ENCODE measurements at regions not wholly inside any gene's neighbourhood (a gene's known extent, or its start where the extent isn't known, plus 50 kb on each side); places are given as distances from the start of the nearest gene placed in this dataset.

- Histone ChIP-seq H3K27ac (ENCODE audit: low read depth in 1 of 2, low read length in 2 of 2) (no peak overlapping the region), H3K4me1 (ENCODE audit: control insufficient read depth in 4 of 4, insufficient read depth in 4 of 4, low read length in 3 of 4) (no peaks in the 10 kb centered on the region), H3K36me3 (ENCODE audit: control insufficient read depth in 4 of 4, insufficient read depth in 3 of 4, low read depth in 1 of 4, low read length in 3 of 4) (no peaks in the 10 kb centered on the region), H3K27me3 (ENCODE audit: control insufficient read depth in 4 of 4, insufficient read depth in 4 of 4, low read length in 3 of 4) (no peaks in the 10 kb centered on the region), H3K9me3 (ENCODE audit: control insufficient read depth in 4 of 4, low read length in 3 of 4) (no peaks in the 10 kb centered on the region), H3K4me3 (ENCODE audit: low read depth in 1 of 3, low read length in 3 of 3) (no peak overlapping the region), H3K9ac (ENCODE audit: low read depth in 1 of 2, low read length in 2 of 2) (no peak overlapping the region)
- no peak for TF ChIP-seq RAD21 (IDR thresholded peaks at IDR 0.05)
- no peak for TF ChIP-seq NR2F2 (IDR thresholded peaks at IDR 0.05)
- TF ChIP-seq HNF4A (conservative IDR thresholded peaks at IDR 0.05): no peak
- no peak for TF ChIP-seq EGR1 (IDR thresholded peaks at IDR 0.05; ENCODE audit: low read depth in 2 of 2)
- no peak for TF ChIP-seq HNF4G (IDR thresholded peaks at IDR 0.05)
- no peak for TF ChIP-seq JUND (IDR thresholded peaks at IDR 0.05)
- TF ChIP-seq REST (IDR thresholded peaks at IDR 0.05): no peak
- TF ChIP-seq FOXA2 (IDR thresholded peaks at IDR 0.05): no peak
- DNase-seq (ENCODE audit: low spot score): no peak
Observed at GRCh38 chr5:165328846-165329245, 1823.4 kb downstream of the MAT2B start.

GRCh38 chr5:165333623-165334022 is 1828.2 kb downstream of the MAT2B start:
- DNase-seq (ENCODE audit: low spot score): no peak
- Histone ChIP-seq H3K9me3 (ENCODE audit: control insufficient read depth in 4 of 4, low read length in 3 of 4) (no peaks in the 10 kb centered on the region), H3K4me1 (ENCODE audit: control insufficient read depth in 4 of 4, insufficient read depth in 4 of 4, low read length in 3 of 4) (no peaks in the 10 kb centered on the region), H3K27ac (ENCODE audit: low read depth in 1 of 2, low read length in 2 of 2) (no peak overlapping the region), H3K4me3 (ENCODE audit: low read depth in 1 of 3, low read length in 3 of 3) (no peak overlapping the region), H3K9ac (ENCODE audit: low read depth in 1 of 2, low read length in 2 of 2) (no peak overlapping the region), H3K27me3 (ENCODE audit: control insufficient read depth in 4 of 4, insufficient read depth in 4 of 4, low read length in 3 of 4) (no peaks in the 10 kb centered on the region), H3K36me3 (ENCODE audit: control insufficient read depth in 4 of 4, insufficient read depth in 3 of 4, low read depth in 1 of 4, low read length in 3 of 4) (no peaks in the 10 kb centered on the region)
- 88% methylated on average over 3 of the region's 3 CpGs for WGBS
- TF ChIP-seq ATF3 (IDR thresholded peaks at IDR 0.05): no peak
- no peak for TF ChIP-seq SP1 (IDR thresholded peaks at IDR 0.05)
- TF ChIP-seq FOXA1 (IDR thresholded peaks at IDR 0.05): no peak
- no peak for TF ChIP-seq ZBTB33 (IDR thresholded peaks at IDR 0.05)

- Histone ChIP-seq H3K9ac (ENCODE audit: low read depth in 1 of 2, low read length in 2 of 2) (no peak overlapping the region), H3K36me3 (ENCODE audit: control insufficient read depth in 4 of 4, insufficient read depth in 3 of 4, low read depth in 1 of 4, low read length in 3 of 4) (no peaks in the 10 kb centered on the region), H3K4me1 (ENCODE audit: control insufficient read depth in 4 of 4, insufficient read depth in 4 of 4, low read length in 3 of 4) (no peaks in the 10 kb centered on the region), H3K9me3 (ENCODE audit: control insufficient read depth in 4 of 4, low read length in 3 of 4) (no peaks in the 10 kb centered on the region), H3K4me3 (ENCODE audit: low read depth in 1 of 3, low read length in 3 of 3) (no peak overlapping the region), H3K27ac (ENCODE audit: low read depth in 1 of 2, low read length in 2 of 2) (no peak overlapping the region), H3K27me3 (ENCODE audit: control insufficient read depth in 4 of 4, insufficient read depth in 4 of 4, low read length in 3 of 4) (no peaks in the 10 kb centered on the region)
- no peak for TF ChIP-seq FOXA1 (IDR thresholded peaks at IDR 0.05)
- TF ChIP-seq HNF4A (conservative IDR thresholded peaks at IDR 0.05): no peak
- no peak for TF ChIP-seq FOXA2 (IDR thresholded peaks at IDR 0.05)
- WGBS: 56% methylated on average over 2 of the region's 2 CpGs
- DNase-seq (ENCODE audit: low spot score): no peak
Observed at GRCh38 chr5:165334201-165334600, 1828.8 kb downstream of the MAT2B start.

Measured in liver (tissue), 7 donors.